KMS-11 (cell line): ENCODE measurements at regions not wholly inside any gene's neighbourhood (a gene's known extent, or its start where the extent isn't known, plus 50 kb on each side); places are given as distances from the start of the nearest gene placed in this dataset.
"Not testable (repeated sequence)": the region's sequence is repeated elsewhere in the genome, so short reads cannot be mapped to it uniquely, and the experiment has no call there.

Source experiments
- H2AFZ ChIP-seq: fragments of 200-600 bp; sonication (generic); 2 replicates; pipeline ENCODE4 v1.6.1; 2016; ENCODE audit warnings: antibody characterized with exemption, mixed run types, low read depth
- H3K27ac ChIP-seq: fragments of 200-600 bp; sonication (generic); 2 replicates; pipeline ENCODE4 v1.6.1; 2016; ENCODE audit warnings: mild to moderate bottlenecking, mixed run types
- H3K27me3 ChIP-seq: fragments of 200-600 bp; sonication (generic); 2 replicates; pipeline ENCODE4 v1.6.1; 2017; ENCODE audit warnings: mild to moderate bottlenecking, low read depth, mixed run types, moderate library complexity; ENCODE audit not compliant: insufficient read depth
- H3K36me3 ChIP-seq: fragments of 200-600 bp; sonication (generic); 2 replicates; pipeline ENCODE4 v1.6.1; 2017; ENCODE audit warnings: mild to moderate bottlenecking, mixed run types; ENCODE audit not compliant: insufficient read depth
- H3K4me1 ChIP-seq: fragments of 200-600 bp; sonication (generic); 2 replicates; pipeline ENCODE4 v1.6.1; 2016; ENCODE audit warnings: mild to moderate bottlenecking, low read depth, mixed run types; ENCODE audit not compliant: poor library complexity, severe bottlenecking
- H3K4me2 ChIP-seq: fragments of 200-600 bp; sonication (generic); 2 replicates; pipeline ENCODE4 v1.7.0; 2016; ENCODE audit warnings: mild to moderate bottlenecking, mixed run types
- H3K4me3 ChIP-seq: fragments of 200-600 bp; sonication (generic); IDR thresholded peaks from 2 replicates; pipeline ENCODE4 v1.6.1; 2017; ENCODE audit warnings: low read depth, low read length, mixed read lengths; ENCODE audit not compliant: insufficient read depth
- H3K79me2 ChIP-seq: fragments of 200-600 bp; sonication (generic); 2 replicates; pipeline ENCODE4 v1.6.1; 2016; ENCODE audit warnings: low read depth, mixed run types; ENCODE audit not compliant: insufficient read depth
- H3K9ac ChIP-seq: fragments of 200-600 bp; sonication (generic); 2 replicates; pipeline ENCODE4 v1.6.1; 2016; ENCODE audit warnings: mild to moderate bottlenecking, mixed run types
- H4K20me1 ChIP-seq: fragments of 200-600 bp; sonication (generic); 2 replicates; pipeline ENCODE4 v1.6.1; 2016; ENCODE audit warnings: mild to moderate bottlenecking, mixed run types; ENCODE audit not compliant: insufficient read depth
- CTCF ChIP-seq: fragments of 200-600 bp; sonication (generic); conservative IDR thresholded peaks from 2 replicates; pipeline ENCODE4 v1.6.1; 2017; ENCODE audit warnings: low read depth, mild to moderate bottlenecking, antibody characterized with exemption, low read length, moderate library complexity, mixed read lengths

DNA sequence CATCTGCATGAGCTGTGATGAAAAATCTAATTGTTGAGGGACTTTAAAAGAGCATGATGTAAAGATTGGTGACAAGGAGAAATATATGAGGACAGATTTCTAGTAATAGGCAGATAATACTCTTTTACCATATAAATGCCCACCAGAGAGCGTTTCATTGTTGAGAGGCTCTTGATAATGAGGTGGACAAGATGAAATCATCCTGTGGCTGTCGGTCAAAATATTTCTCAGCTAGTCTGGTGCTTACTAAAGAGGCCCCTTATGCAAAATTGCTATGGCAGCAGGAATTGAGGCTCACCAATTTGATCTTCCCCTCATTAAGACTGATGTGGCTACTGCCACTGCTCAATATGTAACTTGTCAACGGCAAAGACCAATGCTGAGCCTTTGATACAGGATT lies 225.0 kb upstream of the RASGRP1 start:
- H3K4me2 ChIP-seq = no peak overlapping the region
- no peak for TF ChIP-seq CTCF
- no peak overlapping the region for H3K27ac ChIP-seq
- no peaks in the 10 kb centered on the region for H3K79me2 ChIP-seq
- H3K4me1 ChIP-seq = no peaks in the 10 kb centered on the region
- no peak overlapping the region for H2AFZ ChIP-seq
- no peaks in the 10 kb centered on the region for H3K27me3 ChIP-seq
- H3K9ac ChIP-seq = no peak overlapping the region
- H4K20me1 ChIP-seq = no peaks in the 10 kb centered on the region
- H3K36me3 ChIP-seq = no peaks in the 10 kb centered on the region
- no peak overlapping the region for H3K4me3 ChIP-seq

GRCh38 chr15:38793206-38793810 lies 228.7 kb upstream of the RASGRP1 start:
- Histone ChIP-seq H3K9ac (no peak overlapping the region), H3K4me2 (no peak overlapping the region), H3K79me2 (no peaks in the 10 kb centered on the region), H3K4me1 (no peaks in the 10 kb centered on the region), H2AFZ (no peak overlapping the region), H3K4me3 (no peak overlapping the region), H3K36me3 (no peaks in the 10 kb centered on the region), H3K27me3 (no peaks in the 10 kb centered on the region), H4K20me1 (no peaks in the 10 kb centered on the region), H3K27ac (no peak overlapping the region)
- no peak for TF ChIP-seq CTCF

DNA sequence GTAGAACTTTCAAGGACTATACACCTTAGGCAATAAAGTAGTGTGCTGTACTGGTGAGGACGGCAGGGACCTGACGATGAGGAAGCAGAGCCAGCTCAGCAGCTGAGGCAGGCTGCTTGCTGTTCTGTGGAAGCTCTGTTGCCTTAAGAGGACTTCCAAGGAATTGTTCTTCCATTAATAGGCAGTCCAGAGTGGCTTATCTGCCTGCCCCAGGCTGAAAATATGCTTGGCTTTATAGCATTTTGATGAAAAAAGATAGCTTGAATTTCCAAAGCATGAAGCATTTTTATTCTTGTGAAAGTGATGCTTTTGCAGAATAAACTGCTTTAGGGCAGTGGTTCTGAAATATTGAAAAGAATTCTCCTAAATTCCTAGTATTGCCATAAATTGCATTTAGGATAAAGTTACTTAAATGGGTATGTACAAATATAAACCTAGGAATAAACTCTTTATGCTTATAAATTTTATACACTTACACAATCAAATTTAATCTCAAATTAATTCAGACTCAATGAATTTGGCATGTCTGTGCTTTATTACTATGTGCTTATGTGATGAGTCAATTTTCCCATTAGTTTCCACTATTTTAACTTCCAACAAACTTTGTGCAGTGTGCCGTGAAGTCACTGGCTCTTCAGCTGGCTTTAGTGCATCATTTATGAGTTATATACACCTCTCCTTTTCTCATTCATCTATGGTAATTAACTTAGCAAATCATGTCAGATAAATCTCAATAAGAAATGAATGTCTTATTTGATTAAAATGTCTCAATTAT lies 231.0 kb upstream of the RASGRP1 start:
- H3K27me3 ChIP-seq = no peaks in the 10 kb centered on the region
- H3K9ac ChIP-seq = no peak overlapping the region
- TF ChIP-seq CTCF = no peak
- H3K36me3 ChIP-seq = no peaks in the 10 kb centered on the region
- no peak overlapping the region for H2AFZ ChIP-seq
- no peak overlapping the region for H3K4me2 ChIP-seq
- no peak overlapping the region for H3K27ac ChIP-seq
- H4K20me1 ChIP-seq = no peaks in the 10 kb centered on the region
- H3K79me2 ChIP-seq = no peaks in the 10 kb centered on the region
- H3K4me1 ChIP-seq = no peaks in the 10 kb centered on the region
- H3K4me3 ChIP-seq = no peak overlapping the region

DNA sequence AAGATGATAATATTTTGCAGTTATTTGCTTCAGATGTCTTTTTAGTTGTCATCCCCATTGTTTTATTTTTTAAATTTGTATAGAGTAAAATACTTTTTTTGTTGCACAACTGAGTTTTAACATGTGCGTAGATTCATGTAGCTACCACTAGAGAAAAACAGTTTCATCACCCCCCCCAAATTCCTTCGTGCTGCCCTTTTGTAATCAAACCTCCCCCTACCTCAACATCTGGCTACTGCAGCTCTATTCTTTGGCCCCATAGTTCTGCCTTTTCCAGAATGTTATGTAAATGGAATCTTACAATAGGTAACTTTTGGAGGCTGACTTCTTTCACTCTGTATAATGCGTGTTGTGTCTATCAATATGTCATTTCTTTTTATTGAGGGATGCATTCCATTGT lies 232.0 kb upstream of the RASGRP1 start:
- Histone ChIP-seq H3K27me3 (no peaks in the 10 kb centered on the region), H3K27ac (no peak overlapping the region), H4K20me1 (no peaks in the 10 kb centered on the region), H3K4me1 (no peaks in the 10 kb centered on the region), H3K79me2 (no peaks in the 10 kb centered on the region), H3K9ac (no peak overlapping the region), H3K36me3 (no peaks in the 10 kb centered on the region), H3K4me3 (no peak overlapping the region), H3K4me2 (no peak overlapping the region), H2AFZ (no peak overlapping the region)
- TF ChIP-seq CTCF = no peak

- not testable (repeated sequence) for H3K36me3 ChIP-seq, H3K27me3 ChIP-seq, H3K79me2 ChIP-seq, H3K4me1 ChIP-seq, H3K4me3 ChIP-seq, H3K9ac ChIP-seq, H2AFZ ChIP-seq, H4K20me1 ChIP-seq, H3K4me2 ChIP-seq, H3K27ac ChIP-seq
These were observed 232.9 kb upstream of the RASGRP1 start for GRCh38 chr15:38797506-38797905.

GRCh38 chr15:38799202-38799601 lies 234.6 kb upstream of the RASGRP1 start:
- not testable (repeated sequence) for H3K27me3 ChIP-seq, H3K9ac ChIP-seq

More at GRCh38 chr15:38799202-38799601, 234.6 kb upstream of the RASGRP1 start:
- not testable (repeated sequence) for H3K27ac ChIP-seq, H4K20me1 ChIP-seq, H3K4me1 ChIP-seq, H3K36me3 ChIP-seq, H3K4me2 ChIP-seq, H3K4me3 ChIP-seq, H3K79me2 ChIP-seq, H2AFZ ChIP-seq
